NCI-H526 treated with DMSO at 0.1 percent for 48 hours (cell line): ENCODE measurements at regions not wholly inside any gene's neighbourhood (a gene's known extent, or its start where the extent isn't known, plus 50 kb on each side); places are given as distances from the start of the nearest gene placed in this dataset.

Experiments
- DNase-seq: peaks from one replicate; lab custom pipeline; 2025; lab: John Stamatoyannopoulos, UW

GRCh38 chr1:30268923-30269666 is 454.3 kb downstream of the MATN1 start:
- DNase-seq: no peak

GRCh38 chr1:30267856-30268255 is 455.5 kb downstream of the MATN1 start:
- no peak for DNase-seq

- DNase-seq: no peak
Observed at GRCh38 chr1:30267046-30267445, 456.3 kb downstream of the MATN1 start.

GRCh38 chr1:30265127-30266070 is 458.0 kb downstream of the MATN1 start:
- DNase-seq: no peak

- no peak for DNase-seq
Observed at GRCh38 chr1:30264672-30265025, 458.7 kb downstream of the MATN1 start.

GRCh38 chr1:30263888-30264671 is 459.3 kb downstream of the MATN1 start:
- DNase-seq: no peak

GRCh38 chr1:30263405-30263804 is 460.0 kb downstream of the MATN1 start:
- no peak for DNase-seq

GRCh38 chr1:30262158-30262557 is 461.2 kb downstream of the MATN1 start:
- DNase-seq: no peak

- no peak for DNase-seq
Observed at GRCh38 chr1:30260318-30260717, 463.1 kb downstream of the MATN1 start.

GRCh38 chr1:30259631-30260030 is 463.8 kb downstream of the MATN1 start:
- no peak for DNase-seq

- no peak for DNase-seq
Observed at GRCh38 chr1:30258876-30259275, 464.5 kb downstream of the MATN1 start.

- DNase-seq: no peak
Observed at GRCh38 chr1:30258471-30258870, 464.9 kb downstream of the MATN1 start.

GRCh38 chr1:30257742-30258380 is 465.5 kb downstream of the MATN1 start:
- DNase-seq: no peak

- no peak for DNase-seq
Observed at GRCh38 chr1:30257322-30257721, 466.1 kb downstream of the MATN1 start.

GRCh38 chr1:30256911-30257310 is 466.5 kb downstream of the MATN1 start:
- no peak for DNase-seq

GRCh38 chr1:30255111-30255724 is 468.2 kb downstream of the MATN1 start:
- no peak for DNase-seq

GRCh38 chr1:30253807-30254440 is 469.5 kb downstream of the MATN1 start:
- no peak for DNase-seq

GRCh38 chr1:30253361-30253760 is 470.0 kb downstream of the MATN1 start:
- no peak for DNase-seq

GRCh38 chr1:30250984-30251850 is 472.2 kb downstream of the MATN1 start:
- no peak for DNase-seq
